ENCODE measurements at regions not wholly inside any gene's neighbourhood (a gene's known extent, or its start where the extent isn't known, plus 50 kb on each side); places are given as distances from the start of the nearest gene placed in this dataset.

DNA sequence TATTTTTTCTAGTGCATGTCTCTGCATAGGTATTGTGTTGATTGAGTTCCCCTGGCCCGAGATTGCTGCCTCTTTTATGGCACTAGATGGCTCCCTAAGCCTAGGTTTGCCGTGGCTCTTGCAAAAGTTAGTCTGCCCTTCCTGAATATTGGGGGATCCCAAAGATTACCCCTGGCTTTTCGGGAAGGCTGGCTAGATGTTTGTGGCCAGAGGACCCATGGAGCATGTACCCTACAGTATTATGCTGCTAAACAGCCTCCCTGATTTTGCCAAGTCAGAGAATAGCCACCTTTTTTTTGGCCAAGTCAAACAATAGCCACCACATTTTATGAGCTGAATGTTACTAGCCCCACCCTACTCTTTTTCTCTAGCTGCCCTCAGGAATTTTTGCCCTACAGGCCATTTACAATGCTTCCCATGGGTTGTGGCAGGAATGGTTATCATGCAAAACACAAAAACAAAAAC is 343.2 kb downstream of the OLFM3 start:
- H3K4me3 ChIP-seq (ENCODE audit: low read depth, low read length), result no peak overlapping the region
- TF ChIP-seq, protein P1, sequence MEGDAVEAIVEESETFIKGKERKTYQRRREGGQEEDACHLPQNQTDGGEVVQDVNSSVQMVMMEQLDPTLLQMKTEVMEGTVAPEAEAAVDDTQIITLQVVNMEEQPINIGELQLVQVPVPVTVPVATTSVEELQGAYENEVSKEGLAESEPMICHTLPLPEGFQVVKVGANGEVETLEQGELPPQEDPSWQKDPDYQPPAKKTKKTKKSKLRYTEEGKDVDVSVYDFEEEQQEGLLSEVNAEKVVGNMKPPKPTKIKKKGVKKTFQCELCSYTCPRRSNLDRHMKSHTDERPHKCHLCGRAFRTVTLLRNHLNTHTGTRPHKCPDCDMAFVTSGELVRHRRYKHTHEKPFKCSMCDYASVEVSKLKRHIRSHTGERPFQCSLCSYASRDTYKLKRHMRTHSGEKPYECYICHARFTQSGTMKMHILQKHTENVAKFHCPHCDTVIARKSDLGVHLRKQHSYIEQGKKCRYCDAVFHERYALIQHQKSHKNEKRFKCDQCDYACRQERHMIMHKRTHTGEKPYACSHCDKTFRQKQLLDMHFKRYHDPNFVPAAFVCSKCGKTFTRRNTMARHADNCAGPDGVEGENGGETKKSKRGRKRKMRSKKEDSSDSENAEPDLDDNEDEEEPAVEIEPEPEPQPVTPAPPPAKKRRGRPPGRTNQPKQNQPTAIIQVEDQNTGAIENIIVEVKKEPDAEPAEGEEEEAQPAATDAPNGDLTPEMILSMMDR (IDR thresholded peaks at IDR 0.05; ENCODE audit: low read depth, low read length), result no peak

DNA sequence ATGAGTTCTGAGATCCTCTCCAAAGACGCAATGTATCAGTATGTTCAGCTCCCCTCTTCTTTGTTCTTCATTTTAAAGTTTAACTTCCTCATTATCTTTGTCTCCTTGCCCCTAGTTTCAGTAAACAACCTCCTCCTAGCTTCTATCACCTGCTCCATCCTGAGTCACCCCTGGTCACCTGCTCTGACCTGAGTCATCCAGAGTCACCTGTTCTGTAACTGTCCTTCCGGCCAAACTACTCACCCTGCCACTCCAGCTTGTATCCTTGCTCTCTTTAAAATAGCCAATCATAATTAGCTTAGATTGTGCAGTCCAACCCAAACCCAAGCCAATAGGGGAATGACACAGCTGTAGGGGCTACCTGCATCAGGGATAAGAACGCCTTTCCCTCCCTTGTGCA is 332.0 kb downstream of the OLFM3 start:
- no peak overlapping the region for H3K4me3 ChIP-seq (ENCODE audit: low read depth, low read length)
- TF ChIP-seq, protein P1 (IDR thresholded peaks at IDR 0.05; ENCODE audit: low read depth, low read length), result no peak

DNA sequence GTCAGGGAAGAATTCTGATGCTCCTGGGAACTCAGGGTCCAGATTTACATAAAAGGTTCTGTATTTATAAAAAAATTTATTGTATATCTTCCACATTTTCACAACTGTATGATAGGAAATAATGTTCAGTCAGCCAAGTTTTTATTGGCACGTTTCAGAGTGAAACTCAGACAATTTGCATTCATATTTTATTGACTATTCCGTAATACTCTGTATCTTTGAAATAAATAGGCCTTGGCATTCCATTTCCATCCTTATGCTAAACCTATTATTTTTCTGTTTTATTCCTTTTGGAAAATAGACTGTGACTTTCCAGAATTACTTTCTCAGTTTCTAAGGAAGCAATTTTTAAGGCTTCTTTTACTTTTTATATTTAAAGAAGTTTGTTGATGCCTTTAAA is 329.0 kb downstream of the OLFM3 start:
- TF ChIP-seq, protein P1 (IDR thresholded peaks at IDR 0.05; ENCODE audit: low read depth, low read length), result no peak
- no peak overlapping the region for H3K4me3 ChIP-seq (ENCODE audit: low read depth, low read length)

DNA sequence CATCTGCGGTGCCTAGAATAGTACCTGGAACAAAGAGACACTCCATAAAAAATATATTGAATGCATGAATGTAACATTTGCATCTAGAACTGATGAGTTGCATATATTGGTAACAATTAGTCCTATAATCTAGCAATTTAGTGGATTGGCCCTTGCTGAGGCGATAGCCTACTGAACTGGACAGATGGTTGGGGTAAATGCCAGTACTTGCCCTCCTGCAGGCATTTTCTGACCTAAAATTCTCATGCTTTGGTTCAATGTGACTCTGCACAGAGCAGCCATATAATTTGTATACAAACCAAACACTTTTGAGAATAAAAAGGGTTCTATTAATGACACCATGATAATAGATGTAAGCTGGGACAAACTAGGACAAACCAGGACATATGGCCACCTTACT is 313.6 kb downstream of the OLFM3 start:
- TF ChIP-seq, protein P1 (IDR thresholded peaks at IDR 0.05; ENCODE audit: low read depth, low read length), result no peak
- no peak overlapping the region for H3K4me3 ChIP-seq (ENCODE audit: low read depth, low read length)

DNA sequence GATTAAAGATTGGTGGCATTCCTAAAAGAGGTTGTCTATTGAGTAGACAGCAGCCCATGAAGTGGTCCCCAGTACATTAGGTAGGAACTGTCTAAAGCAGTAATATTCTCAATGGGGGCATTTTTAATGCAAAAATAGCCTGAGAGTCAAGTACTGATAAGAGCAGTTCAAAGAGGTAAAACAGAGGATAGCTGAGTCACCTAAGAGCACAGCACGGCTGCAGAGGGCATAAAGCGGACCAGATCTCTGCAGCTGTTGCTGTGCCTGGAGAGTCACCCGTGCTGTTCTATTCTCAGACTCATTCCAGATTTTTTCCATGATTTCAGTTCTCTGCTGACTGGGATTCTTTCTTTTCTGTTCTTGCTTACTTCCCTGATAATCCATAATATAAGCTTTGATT is 313.2 kb downstream of the OLFM3 start:
- no peak overlapping the region for H3K4me3 ChIP-seq (ENCODE audit: low read depth, low read length)
- TF ChIP-seq, protein P1 (IDR thresholded peaks at IDR 0.05; ENCODE audit: low read depth, low read length), result no peak

DNA sequence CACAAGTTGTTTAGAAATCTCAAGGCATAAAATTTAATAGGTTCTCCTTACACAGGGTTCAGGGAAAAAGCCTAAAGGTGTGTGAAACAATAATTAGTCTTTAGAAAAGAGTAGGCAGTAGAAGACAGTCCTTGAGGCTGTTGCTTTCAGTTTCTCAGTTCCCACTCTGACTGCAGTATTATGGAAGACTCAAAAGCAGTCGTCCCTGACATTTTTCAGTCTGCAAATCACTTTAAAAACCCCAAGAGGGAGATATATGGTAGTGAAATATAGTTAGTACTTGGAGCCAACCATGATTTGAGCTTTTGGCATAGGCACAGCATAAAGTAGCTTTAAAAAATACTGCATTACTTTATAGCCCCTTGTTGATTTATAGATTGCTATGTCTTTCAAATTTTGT is 299.7 kb downstream of the OLFM3 start:
- TF ChIP-seq, protein P1 (IDR thresholded peaks at IDR 0.05; ENCODE audit: low read depth, low read length), result no peak
- no peak overlapping the region for H3K4me3 ChIP-seq (ENCODE audit: low read depth, low read length)

DNA sequence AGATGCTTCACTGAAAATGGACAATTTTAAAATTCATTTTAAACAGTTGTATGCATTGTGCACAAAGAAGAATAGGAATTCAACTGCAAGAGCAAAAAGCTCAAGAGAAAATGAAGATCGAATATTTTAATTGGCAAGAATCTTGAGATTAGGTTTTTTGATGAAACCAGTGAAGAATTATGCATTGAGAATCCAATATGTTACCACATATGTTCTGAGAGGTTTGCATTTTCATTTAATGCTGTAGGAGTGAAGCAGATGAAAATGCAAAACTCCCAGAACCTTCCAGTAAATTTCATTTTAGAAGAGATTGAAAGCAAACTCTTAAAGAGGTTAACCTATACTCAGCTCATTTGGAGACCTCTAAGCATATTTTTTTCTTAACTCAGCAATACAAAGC is 298.0 kb downstream of the OLFM3 start:
- TF ChIP-seq, protein P1 (IDR thresholded peaks at IDR 0.05; ENCODE audit: low read depth, low read length), result no peak
- H3K4me3 ChIP-seq (ENCODE audit: low read depth, low read length), result no peak overlapping the region

Data from WI38 (cell line).